HCT116 (cell line): ENCODE measurements at regions not wholly inside any gene's neighbourhood (a gene's known extent, or its start where the extent isn't known, plus 50 kb on each side); places are given as distances from the start of the nearest gene placed in this dataset.

Experiments
- ATAC-seq: fragments of 200-7000 bp; cut with Tn5 transposase; 2 replicates; pipeline ENCODE4 v1.9.1; 2020; ENCODE audit warnings: mild to moderate bottlenecking, moderate library complexity
- BruUV-seq: library from RNA; stranded (reverse); fragments of 400-500 nt; replicated peaks from 2 replicates; lab custom pipeline; 2021; lab: Mats Ljungman, UMichigan
- CTCF ChIA-PET: fragments of 300-600 bp; sonication (Branson Sonifier 250); formaldehyde crosslinking; loops from one replicate; lab custom pipeline; 2021; ENCODE audit warnings: antibody characterized with exemption; lab: Charles Lee
- POLR2A ChIA-PET: fragments of 300-600, 350-600 bp; sonication (Branson Sonifier 250); formaldehyde crosslinking; loops from one replicate; lab custom pipeline; 2021; ENCODE audit warnings: antibody characterized with exemption; lab: Charles Lee
- RAD21 ChIA-PET, 2 experiments: fragments of 300-600 bp; sonication (Branson Sonifier 250); formaldehyde crosslinking; loops; one replicate each; lab custom pipeline; 2023; ENCODE audit warnings: low total read pairs in 2 of 2; ENCODE audit not compliant: uncharacterized antibody in 2 of 2, unreplicated experiment in 2 of 2, low non-redundant PET in 1 of 2; lab: Charles Lee
- DNase-seq: peaks from one replicate; pipeline ENCODE4 v3.0.0-alpha.2; 2010; ENCODE audit warnings: low read depth, low spot score
- H2AFZ ChIP-seq: fragments of 200-600 bp; shearing (Covaris generic), sonication (generic); 2 replicates; pipeline ENCODE4 v1.6.1; 2017; ENCODE audit warnings: low read depth, mixed run types, mixed read lengths, antibody characterized with exemption, low read length; ENCODE audit not compliant: poor library complexity, severe bottlenecking
- H3K27ac ChIP-seq: 2 replicates; pipeline ENCODE4 v1.5.1; 2012; ENCODE audit warnings: low read depth, low read length
- H3K27me3 ChIP-seq: fragments of 200-600 bp; sonication (generic); 2 replicates; pipeline ENCODE4 v1.6.1; 2016; ENCODE audit warnings: mixed run types, low read length, mixed read lengths; ENCODE audit not compliant: insufficient read depth
- H3K36me3 ChIP-seq, 2 experiments: fragments of 200-500 bp in 1 of 2; fragments of 200-600 bp in 1 of 2; sonication (Bioruptor generic) in 1 of 2; sonication (generic) in 1 of 2; 2 replicates each; pipeline versions ENCODE4 v1.5.1 to v1.6.1; 2014 to 2016; ENCODE audit warnings: low read length in 2 of 2, inconsistent platforms in 1 of 2, mixed read lengths in 1 of 2, mixed run types in 1 of 2; ENCODE audit not compliant: insufficient read depth in 2 of 2, control insufficient read depth in 1 of 2
- H3K4me1 ChIP-seq, 2 experiments: fragments of 200-600 bp in 1 of 2; sonication (generic) in 1 of 2; 2 replicates each; pipeline versions ENCODE4 v1.5.1 to v1.6.1; 2012 to 2017; ENCODE audit warnings: low read length in 2 of 2, inconsistent platforms in 1 of 2, mild to moderate bottlenecking in 1 of 2, mixed read lengths in 1 of 2, mixed run types in 1 of 2, moderate library complexity in 1 of 2; ENCODE audit not compliant: insufficient read depth in 2 of 2, control insufficient read depth in 1 of 2
- H3K4me2 ChIP-seq: fragments of 200-600 bp; sonication (generic); 2 replicates; pipeline ENCODE4 v1.6.1; 2017; ENCODE audit warnings: mixed run types, low read length, mixed read lengths
- H3K4me3 ChIP-seq, 2 experiments: fragments of 200-600 bp in 1 of 2; sonication (generic) in 1 of 2; replicated peaks in 1 of 2; 2 replicates each; pipeline ENCODE4 v1.5.1; 2011 to 2016; ENCODE audit warnings: low read length in 2 of 2, control low read depth in 1 of 2, low read depth in 1 of 2, mild to moderate bottlenecking in 1 of 2, mixed read lengths in 1 of 2, mixed run types in 1 of 2
- H3K79me2 ChIP-seq: fragments of 200-600 bp; sonication (generic); 2 replicates; pipeline ENCODE4 v1.6.1; 2017; ENCODE audit warnings: mild to moderate bottlenecking, mixed run types, low read length, moderate library complexity, mixed read lengths; ENCODE audit not compliant: insufficient read depth
- H3K9ac ChIP-seq: fragments of 200-600 bp; sonication (generic); 2 replicates; pipeline ENCODE4 v1.6.1; 2016; ENCODE audit warnings: low read length, mixed read lengths
- H3K9me2 ChIP-seq: fragments of 200-600 bp; sonication (generic), shearing (Covaris generic); 2 replicates; pipeline ENCODE4 v1.6.1; 2017; ENCODE audit warnings: mixed run types, mild to moderate bottlenecking, moderate library complexity; ENCODE audit not compliant: insufficient read depth
- H3K9me3 ChIP-seq, 2 experiments: fragments of 200-500 bp in 1 of 2; fragments of 200-600 bp in 1 of 2; sonication (Bioruptor generic) in 1 of 2; sonication (generic) in 1 of 2; 2 replicates each; pipeline ENCODE4 v1.6.1; 2014 to 2017; ENCODE audit warnings: low read length in 2 of 2, mixed read lengths in 2 of 2, inconsistent platforms in 1 of 2, low read depth in 1 of 2, mild to moderate bottlenecking in 1 of 2, mixed run types in 1 of 2, moderate library complexity in 1 of 2; ENCODE audit not compliant: control insufficient read depth in 1 of 2, insufficient read depth in 1 of 2
- H4K20me1 ChIP-seq: fragments of 200-600 bp; sonication (generic), shearing (Covaris generic); 2 replicates; pipeline ENCODE4 v1.6.1; 2017; ENCODE audit warnings: mixed run types, mild to moderate bottlenecking, moderate library complexity; ENCODE audit not compliant: insufficient read depth
- ATF3 ChIP-seq: IDR thresholded peaks from 2 replicates; pipeline ENCODE4 v1.6.1; 2012
- CBX3 ChIP-seq: IDR thresholded peaks from 2 replicates; pipeline ENCODE4 v1.6.1; 2012; ENCODE audit warnings: low read depth
- CEBPB ChIP-seq: IDR thresholded peaks from 2 replicates; pipeline ENCODE4 v1.6.1; 2012; ENCODE audit warnings: low read depth
- EZH2 ChIP-seq: fragments of 200-600 bp; sonication (generic); IDR thresholded peaks from 2 replicates; pipeline ENCODE4 v1.6.1; 2017; ENCODE audit warnings: antibody characterized with exemption, mixed run types
- EZH2phosphoT487 ChIP-seq: fragments of 200-600 bp; IDR thresholded peaks from 2 replicates; pipeline ENCODE4 v1.6.1; 2018; ENCODE audit warnings: antibody characterized with exemption, borderline replicate concordance
- FOSL1 ChIP-seq: IDR thresholded peaks from 2 replicates; pipeline ENCODE4 v1.6.1; 2012; ENCODE audit warnings: low read depth
- JUND ChIP-seq: IDR thresholded peaks from 2 replicates; pipeline ENCODE4 v1.6.1; 2012
- POLR2A ChIP-seq: IDR thresholded peaks from 2 replicates; pipeline ENCODE4 v1.7.0; 2011; ENCODE audit warnings: borderline replicate concordance; ENCODE audit not compliant: insufficient read depth, insufficient read length; ENCODE audit errors: extremely low read depth
- POLR2AphosphoS5 ChIP-seq: IDR thresholded peaks from 2 replicates; pipeline ENCODE4 v1.6.1; 2011; ENCODE audit warnings: mild to moderate bottlenecking, low read depth, low read length, moderate library complexity
- RAD21 ChIP-seq: IDR thresholded peaks from 2 replicates; pipeline ENCODE4 v1.6.1; 2012; ENCODE audit warnings: low read depth, mild to moderate bottlenecking
- SP1 ChIP-seq: IDR thresholded peaks from 2 replicates; pipeline ENCODE4 v1.6.1; 2012; ENCODE audit warnings: low read depth
- SRF ChIP-seq: IDR thresholded peaks from 2 replicates; pipeline ENCODE4 v1.6.1; 2012; ENCODE audit warnings: low read depth
- ZBTB33 ChIP-seq: IDR thresholded peaks from 2 replicates; pipeline ENCODE4 v1.6.1; 2011; ENCODE audit warnings: mild to moderate bottlenecking, low read length, moderate library complexity; ENCODE audit not compliant: insufficient replicate concordance; ENCODE audit errors: extremely low read depth
- ZFX ChIP-seq: fragments of 450-650 bp; IDR thresholded peaks from 2 replicates; pipeline ENCODE4 v1.6.1; 2017
- intact Hi-C: fragments of 100-400 bp; cut with micrococcal nuclease; formaldehyde crosslinking; loops from 2 replicates; pipeline ENCODE4 v1.10.0; 2022

- Histone ChIP-seq H3K9me3 (no peaks in the 10 kb centered on the region), H3K4me3 (no peak overlapping the region), H3K36me3 (no peaks in the 10 kb centered on the region), H3K4me2 (no peak overlapping the region), H2AFZ (no peak overlapping the region), H3K27me3 (no peaks in the 10 kb centered on the region), H3K79me2 (no peaks in the 10 kb centered on the region), H3K9ac (no peak overlapping the region), H3K27ac (no peak overlapping the region), H4K20me1 (no peaks in the 10 kb centered on the region), H3K9me2 (no peaks in the 10 kb centered on the region), H3K4me1 (peaks cover 0 to 8% of the 10 kb centered on the region in 2 experiments; a peak in 2 of 4 replicates)
- POLR2A ChIA-PET, result no interaction called here
- no TSS peak for BruUV-seq
- ATAC-seq (no peak), DNase-seq (no peak)
- RAD21 ChIA-PET, result no interaction called here
- intact Hi-C loops, result no loop called here
- CTCF ChIA-PET, result no interaction called here
- TF ChIP-seq ZFX (no peak), EZH2phosphoT487 (no peak), SP1 (no peak), JUND (no peak), RAD21 (no peak)
Measured at GRCh38 chr12:92036061-92036620, 109.5 kb downstream of the BTG1 start.

- TF ChIP-seq SRF (no peak), ZBTB33 (no peak), ATF3 (no peak), POLR2AphosphoS5 (no peak), POLR2A (no peak), CBX3 (no peak), CEBPB (no peak), EZH2 (no peak), FOSL1 (no peak)
- DNase-seq (no peak), ATAC-seq (no peak)
- H3K9me3 ChIP-seq, result no peaks in the 10 kb centered on the region
- ChIA-PET CTCF (no interaction called here), RAD21 (no interaction called here), POLR2A (no interaction called here)
- no peak overlapping the region for H3K4me3 ChIP-seq
- no peak overlapping the region for H2AFZ ChIP-seq
- H3K9me2 ChIP-seq, result no peaks in the 10 kb centered on the region
- intact Hi-C loops, result no loop called here
- peak overlapping the region; percentile 61; the same call in 1 of the 2 replicates for H3K4me2 ChIP-seq
- BruUV-seq, result no TSS peak
- H3K36me3 ChIP-seq, result no peaks in the 10 kb centered on the region
- no peaks in the 10 kb centered on the region for H3K79me2 ChIP-seq
- H3K27ac ChIP-seq, result no peak overlapping the region
- H3K9ac ChIP-seq, result no peak overlapping the region
- H4K20me1 ChIP-seq, result no peaks in the 10 kb centered on the region
- no peaks in the 10 kb centered on the region for H3K27me3 ChIP-seq
- peaks cover 0 to 8% of the 10 kb centered on the region in 2 experiments; a peak in 2 of 4 replicates for H3K4me1 ChIP-seq
Measured at GRCh38 chr12:92035477-92035876, 110.2 kb downstream of the BTG1 start.
